Stimulated activated CD4-positive, alpha-beta T cell treated with anti-CD3 and anti-CD28 coated beads, Interleukin-2, amount 100 ng/mL, for 48 hours (primary cell): ENCODE measurements at regions not wholly inside any gene's neighbourhood (a gene's known extent, or its start where the extent isn't known, plus 50 kb on each side); places are given as distances from the start of the nearest gene placed in this dataset.

Experiments used
- DNase-seq, 2 donors: peaks; one replicate each; pipeline ENCODE4 v3.0.0-alpha.2; 2020

DNA sequence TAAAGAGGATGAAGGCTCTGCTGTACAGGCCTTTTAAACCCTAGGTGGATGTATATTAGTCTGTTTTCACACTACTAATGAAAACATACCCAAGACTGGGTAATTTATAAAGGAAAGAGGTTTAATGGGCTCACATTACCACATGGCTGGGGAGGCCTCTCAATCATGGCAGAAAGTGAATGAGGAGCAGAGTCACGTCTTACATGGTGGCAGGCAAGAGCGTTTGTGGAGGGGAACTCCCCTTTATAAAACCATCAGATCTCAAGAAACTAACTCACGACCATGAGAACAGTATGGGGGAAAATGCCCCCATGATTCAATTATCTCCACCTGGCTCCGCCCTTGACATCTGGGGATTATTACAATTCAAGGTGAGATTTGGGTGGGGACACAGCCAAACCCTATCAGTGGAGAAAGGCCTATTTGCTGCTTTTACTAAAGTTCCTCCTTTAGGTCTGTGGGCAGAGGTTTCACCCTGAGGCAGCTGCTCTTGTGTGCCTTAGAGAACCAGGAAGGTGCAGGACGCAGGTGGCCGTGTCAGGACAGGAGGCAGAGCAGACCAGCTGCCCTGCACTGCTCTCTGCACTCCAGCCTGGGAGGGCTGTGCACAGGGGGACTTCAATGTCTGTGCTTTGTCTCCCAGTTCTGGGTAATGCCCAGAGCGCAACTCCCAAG, 178.8 kb upstream of the HDAC4 start:
- no peak for DNase-seq

DNA sequence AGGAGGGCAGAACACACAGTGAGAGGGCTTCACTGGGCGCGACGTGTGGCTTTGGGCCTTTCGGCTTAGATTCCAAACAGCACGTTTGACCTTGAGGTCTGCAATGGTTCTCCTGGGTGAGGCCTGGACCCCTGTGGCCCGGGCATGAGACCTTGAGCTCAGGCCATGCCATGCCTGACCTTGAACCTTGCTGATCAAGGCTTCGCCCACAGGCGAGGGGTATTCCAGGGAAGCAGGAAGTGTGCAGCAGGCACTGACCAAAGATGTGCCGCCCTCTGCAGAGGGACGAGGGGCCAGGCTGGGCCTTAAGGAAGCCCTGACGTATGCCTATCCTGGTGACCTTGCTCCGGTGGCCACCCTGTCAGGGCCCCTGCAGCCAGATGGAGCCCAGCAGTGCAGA, 178.3 kb upstream of the HDAC4 start:
- DNase-seq = no peak

DNA sequence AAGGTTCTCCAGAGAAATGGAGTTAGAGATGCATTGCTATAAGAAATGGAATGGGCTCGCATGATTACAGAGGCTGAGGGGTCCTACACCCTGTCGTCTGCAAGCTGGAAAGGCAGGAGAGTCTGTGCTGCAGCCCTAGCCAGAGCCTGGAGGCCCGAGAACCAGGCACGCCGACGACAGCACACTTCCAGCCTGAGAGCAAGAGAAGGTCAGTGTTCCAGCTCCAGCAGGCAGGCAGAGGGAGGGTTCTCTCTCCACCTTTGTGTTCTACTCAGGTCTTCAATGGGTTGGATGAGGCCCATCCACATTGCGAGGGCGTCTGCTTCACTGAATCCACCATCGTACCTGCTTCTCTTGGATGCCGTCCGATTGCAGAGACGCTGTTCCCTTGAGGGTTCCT, 177.6 kb upstream of the HDAC4 start:
- no peak for DNase-seq

DNA sequence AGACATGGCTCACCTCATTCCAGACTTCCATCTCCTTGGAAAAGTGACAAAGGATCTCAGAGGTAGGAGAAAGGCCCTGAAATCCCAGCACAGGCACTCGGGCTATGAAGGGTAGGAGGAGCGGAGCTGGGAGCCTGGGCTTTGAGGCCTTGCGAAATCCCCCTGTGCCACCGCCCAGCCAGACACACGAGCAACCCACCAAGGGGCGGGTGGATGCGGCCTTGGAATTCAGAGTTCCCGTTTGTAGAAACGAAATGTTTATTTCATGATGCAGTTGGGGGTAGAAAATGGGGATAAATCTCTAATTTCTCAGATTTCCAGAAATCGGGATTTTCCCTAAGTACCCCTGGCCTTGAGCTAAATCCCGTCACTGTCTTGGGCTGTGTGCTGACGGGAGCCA, 177.1 kb upstream of the HDAC4 start:
- DNase-seq = no peak

DNA sequence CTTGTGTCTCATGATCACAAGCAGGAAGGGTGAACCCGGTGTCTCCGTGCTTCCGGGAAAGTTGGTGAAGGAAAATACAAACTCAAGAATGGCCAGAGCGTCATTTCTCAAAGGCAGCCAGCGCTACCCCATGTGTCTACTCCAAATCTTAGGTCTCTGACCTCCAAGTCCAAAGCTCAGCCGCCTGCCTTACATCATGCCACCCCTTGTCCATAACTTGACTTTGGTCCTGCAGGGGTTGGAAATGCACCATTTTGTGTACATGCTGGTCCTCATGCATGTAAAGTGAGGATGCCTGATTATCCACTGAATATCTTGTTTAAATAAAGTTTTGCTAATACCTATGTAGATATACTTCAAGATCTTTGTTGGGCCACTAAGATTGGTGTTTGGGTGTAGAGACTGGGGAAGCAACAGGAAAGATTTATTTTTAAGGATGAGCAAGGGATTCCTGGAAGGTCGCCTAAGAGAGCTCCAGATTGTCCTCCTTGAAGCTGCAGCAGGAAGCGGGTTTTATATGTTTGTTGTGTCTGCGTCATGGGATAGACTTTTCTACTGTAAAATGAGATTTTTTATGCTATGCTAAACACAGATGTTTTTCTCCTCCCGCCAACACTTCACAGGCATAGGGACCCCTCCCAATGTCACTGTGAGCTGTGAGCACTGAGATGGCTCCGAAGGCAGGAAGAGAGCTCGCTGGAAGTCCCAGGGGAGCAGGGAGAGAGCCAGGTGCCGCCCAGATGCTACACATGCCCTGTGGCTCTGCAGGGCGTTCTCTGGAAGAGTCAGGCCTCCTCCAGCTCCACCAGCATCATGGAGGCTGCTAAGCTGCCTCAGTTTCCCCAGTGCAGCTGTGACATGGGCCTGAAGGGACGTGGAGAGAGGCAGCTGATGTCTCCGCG, 176.2 kb upstream of the HDAC4 start:
- DNase-seq = no peak

DNA sequence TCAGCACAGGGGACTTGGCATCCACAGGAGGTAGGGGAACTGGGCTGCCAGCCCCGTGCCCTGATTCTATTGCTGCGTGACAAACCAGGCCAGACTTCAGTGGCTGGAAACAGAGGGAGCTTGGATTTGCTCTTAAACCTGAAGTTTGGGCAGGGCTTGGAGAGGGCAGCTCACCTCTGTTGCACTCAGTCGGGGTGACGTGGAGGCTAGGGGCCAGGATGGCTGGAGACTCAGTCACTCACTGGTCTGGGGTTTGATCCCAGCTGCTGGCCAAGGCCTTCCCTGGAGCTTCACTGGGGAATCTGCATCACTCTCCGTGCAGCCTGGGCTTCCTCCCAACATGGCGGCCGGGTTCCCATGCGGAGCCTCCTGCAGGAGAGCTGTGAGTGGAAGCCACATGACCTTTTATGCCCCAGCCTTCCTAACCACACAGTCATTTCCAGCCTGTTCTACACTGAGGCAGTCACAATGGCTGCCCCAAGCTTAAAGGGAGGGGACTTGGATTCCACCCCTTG, 175.2 kb upstream of the HDAC4 start:
- no peak for DNase-seq

DNA sequence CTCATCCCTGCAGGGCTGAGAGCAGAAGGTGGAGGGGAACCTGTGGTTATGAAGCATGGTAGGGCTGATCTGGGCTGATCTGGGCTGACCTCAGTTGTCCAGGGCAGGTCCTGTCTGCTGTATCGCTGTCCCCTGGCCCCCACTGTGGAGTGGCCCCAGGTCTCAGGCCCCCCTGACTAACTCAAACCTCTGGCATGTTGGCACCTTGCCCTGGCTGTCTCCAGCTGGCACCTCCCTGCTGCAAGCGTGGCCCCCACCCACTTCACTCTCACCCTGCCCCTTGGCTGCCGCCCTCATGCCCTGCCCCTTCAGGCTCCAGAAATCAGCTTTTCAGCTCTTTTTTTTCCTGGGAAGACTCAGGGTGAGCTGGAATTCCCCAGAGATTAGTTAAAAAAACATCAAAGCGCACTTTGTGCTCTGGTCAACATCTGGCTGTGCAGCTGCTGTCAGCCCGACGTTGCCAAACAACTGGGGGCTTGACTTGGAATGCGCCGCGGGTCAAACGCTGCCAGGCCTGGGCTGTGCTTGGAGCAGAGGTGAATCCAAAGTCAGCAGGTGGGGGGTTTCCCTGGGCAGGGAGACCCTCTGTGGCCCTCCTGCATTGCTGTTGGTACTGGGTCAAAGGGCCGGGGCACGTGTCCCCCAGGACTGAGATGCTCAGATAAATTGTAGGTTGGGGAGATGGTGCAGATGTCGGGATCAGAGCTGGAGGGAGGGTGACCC, 173.8 kb upstream of the HDAC4 start:
- DNase-seq = no peak

DNA sequence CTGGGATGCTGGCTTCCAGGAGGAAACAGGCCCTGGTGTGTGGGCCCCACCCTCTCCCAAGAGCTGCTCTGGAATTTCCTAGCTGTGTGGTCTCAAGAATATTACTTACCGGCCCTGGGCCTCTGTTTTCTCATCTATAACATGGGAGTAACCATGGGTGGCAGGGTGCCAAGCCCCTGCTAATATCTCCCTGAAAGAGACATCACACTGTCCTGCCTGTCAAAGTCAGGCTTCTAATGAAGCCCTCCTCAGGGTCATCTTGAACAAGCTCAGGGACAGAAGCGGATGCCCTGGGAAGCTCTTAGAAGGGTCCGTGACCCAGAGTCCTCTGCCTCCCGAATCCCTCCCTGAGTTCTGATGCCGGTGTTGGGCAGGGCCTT, 173.2 kb upstream of the HDAC4 start:
- no peak for DNase-seq

DNA sequence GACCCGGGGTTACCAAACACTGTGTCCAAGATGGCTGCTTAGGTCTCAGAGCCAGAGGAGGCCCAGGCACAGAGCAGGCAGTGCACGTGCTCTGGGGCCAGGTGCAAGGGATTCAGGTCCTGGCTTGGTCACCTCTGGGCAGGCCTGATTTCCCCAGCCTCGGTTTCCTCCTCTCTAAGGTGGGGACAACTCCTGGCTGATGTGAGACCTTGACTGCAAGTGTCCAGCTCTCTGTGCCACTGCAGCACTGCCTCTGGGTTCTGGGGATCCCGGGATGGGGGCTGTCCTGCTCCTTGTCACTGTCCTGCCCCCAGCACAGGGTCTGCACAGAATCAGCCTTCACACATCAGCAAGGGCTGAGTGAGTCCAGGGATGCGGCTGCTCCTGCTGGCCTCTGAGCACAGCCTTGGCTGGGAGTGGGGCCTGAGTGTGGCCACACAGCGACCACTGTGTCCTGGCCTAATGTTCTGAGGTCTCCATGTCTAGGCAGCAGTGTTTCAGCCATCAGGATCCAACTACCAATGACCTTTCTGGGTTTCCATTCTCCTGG, 170.2 kb upstream of the HDAC4 start:
- no peak for DNase-seq

DNA sequence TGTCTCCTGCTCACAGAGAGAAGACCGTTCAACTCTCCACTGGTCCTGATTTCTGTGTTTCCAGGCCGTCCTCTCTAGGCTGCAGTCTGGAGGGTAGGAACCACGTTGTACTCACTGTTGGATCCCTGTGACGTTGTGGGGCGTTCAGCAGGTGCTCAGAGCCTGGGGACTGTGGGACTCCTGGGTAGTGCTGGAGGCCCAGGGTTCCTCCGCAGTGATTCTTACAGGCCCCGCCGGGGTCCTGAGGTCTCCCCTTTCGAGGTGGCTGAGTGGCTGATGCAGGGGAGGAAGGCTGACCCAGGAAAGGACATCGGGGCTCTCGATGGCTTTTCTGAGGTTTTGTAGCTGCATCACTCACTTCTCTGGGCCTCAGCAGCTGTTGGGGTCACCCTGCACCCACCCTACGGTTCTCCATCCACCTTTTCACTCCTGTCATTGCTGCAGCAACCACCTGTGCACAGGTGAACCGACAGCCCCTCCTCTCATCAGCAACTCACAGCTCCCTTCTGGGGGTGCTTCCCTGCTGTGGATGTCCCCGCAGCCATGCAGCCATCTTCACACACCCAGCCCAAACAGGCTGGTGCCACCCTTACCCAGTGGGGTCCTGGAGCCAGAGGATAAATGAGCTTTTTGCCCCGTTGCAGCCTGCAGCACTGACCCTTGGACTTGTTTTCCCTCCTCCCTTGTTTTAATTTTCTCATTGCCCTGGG, 169.6 kb upstream of the HDAC4 start:
- DNase-seq = no peak

DNA sequence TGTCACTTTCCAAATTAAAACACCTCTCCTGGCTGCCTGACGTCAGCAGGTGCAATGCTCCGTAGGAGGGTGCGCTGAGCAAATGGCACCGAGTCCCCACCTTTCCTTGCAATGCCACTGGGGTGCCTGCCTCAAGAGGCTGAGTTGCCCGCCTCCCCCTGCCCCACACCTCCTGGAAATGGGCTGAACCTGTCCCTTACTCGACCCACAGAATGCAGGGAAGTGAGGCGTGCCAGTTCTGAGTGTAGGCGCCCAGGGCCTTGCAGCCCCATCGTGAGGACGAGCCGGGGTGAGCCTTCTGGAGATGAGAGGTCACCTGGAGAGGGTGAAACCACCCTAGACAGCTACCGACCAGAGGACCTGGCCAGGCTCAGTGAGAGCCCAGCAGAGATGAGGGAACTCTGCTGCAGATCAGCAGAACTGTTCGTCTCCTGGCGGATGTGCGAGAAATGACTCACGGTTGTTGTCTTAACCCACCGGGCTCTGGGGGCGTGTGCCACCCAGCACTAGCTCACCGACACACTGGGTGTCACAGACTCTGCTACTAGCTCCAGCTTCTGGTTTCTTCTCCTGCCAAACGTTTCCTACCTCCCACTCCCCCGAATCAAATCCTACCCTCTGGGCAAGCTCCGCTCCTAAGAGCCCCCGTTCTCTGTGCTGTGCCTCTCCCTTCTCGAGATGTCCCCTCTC, 168.7 kb upstream of the HDAC4 start:
- no peak for DNase-seq

DNA sequence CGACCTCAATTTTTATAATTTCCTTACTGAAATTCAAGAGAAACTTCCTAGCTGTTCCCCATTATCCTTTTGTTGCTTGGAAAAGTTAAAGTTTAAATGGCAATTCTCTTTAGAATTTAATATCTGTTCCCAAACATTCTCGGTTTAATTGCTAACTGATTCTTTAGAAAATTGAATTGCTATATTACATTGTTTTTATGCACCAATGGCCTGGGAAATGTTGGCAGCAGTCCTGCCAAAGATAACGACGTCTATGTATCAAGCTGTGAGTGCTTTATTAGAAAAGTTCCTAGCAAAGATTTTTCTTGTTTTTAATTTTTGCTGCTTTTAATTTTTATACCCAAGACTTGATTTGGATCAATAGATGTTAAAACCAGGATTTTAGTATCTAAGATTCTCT, 167.8 kb upstream of the HDAC4 start:
- no peak for DNase-seq

DNA sequence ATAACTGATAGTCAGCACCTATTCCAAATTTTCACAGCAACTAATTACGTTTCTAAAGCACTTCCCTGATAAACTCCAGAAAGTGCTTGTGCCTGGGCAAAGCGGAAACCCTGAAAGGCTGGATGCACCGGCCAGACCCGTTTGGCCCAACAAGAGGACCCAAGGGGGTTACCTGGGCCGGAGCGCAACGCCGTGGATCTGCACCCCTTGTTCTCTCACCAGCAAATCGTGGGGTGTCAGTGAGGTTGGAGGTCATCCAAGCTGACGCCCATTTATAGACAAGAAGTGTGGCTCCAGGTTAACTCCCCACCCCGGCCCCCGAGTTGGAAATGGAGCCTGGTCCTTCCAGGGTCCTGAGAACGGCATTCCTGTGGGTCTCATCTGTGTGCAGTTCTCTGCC, 167.0 kb upstream of the HDAC4 start:
- DNase-seq = no peak

DNA sequence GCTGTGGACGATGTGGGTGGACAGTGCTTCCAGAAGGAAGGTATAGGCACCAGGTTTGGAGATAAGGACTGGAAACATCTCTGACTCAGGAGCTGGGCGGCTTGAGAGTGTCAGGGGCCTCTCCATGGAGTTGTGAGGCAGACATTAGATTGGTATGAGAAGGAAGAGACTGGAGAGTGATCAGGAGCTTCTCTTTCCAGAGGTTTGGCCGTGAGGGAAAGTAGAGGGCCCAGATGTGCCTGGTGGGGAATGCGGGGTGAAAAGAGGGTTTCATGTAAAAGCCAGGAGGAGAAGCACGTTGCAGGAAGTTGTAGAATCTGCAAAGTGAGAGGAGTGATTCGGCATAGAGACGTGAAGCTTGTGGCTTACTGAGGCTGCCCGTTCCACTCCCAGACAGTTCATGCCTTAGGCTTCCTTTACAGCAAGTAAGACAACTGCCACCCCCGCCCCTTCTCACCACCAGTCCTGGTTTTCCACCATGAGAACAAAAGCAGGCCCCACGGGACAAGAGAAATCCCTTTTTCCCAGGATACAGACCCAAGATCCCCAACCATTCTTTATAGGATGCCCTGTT, 166.3 kb upstream of the HDAC4 start:
- DNase-seq = no peak

DNA sequence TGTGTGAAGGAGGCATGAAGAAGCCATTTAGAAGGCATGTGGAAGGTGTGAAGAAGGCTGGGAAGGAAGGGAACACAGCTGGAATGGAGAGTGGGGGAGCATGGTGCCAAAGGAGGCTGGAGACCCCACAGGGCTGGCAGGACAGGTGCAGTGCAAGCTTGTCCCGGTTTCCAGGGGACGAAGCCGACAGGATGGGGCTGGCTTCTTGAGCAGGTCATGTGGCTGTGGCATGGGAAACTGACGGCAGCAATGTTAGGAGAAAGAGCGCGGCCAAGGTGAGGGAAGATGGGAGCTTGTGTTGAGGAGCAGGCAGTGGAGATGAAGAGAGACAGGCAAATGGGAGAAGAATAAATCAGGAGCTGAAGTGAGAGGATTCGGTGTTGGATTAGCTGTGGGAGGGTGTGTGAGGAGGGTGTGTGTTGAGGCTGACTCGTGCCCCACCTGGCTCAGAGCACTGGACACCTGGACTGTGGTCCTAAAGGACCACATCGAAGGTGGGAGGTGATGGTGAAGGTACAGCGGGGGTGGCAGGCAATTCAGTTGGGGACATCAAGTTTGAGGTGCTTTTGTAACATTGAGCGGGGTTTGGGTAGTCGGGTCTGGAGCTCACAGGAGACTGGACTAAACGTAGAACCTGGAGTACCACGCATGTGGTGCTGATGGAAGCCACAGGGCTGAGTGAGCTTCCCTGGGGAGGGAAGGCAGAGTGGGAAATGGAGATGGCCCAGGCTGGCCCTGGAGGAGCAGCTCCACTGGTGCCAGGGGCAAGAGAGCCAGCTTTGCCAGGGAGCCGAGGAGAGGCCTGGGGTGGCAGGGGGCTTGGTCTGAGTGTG, 165.6 kb upstream of the HDAC4 start:
- DNase-seq = no peak

DNA sequence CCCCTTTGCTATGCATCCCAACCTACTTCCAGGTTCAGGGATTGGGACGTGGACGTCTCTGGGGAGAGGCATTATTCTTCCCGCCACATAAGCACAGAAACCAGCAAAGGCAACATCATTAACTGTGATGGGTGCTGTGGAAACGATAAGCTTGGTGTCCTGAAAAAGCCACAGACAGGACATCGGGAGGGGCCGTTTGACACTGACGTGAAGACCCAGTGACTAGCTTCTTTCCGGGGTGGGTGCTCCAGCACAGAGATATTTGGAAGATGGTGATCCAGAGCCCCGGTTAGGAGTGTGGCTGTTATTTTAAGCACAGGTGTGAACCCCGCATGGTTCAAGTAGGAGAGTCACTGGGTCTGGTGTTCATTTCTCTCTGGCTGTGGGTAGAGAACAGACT, 163.8 kb upstream of the HDAC4 start:
- DNase-seq = no peak

DNA sequence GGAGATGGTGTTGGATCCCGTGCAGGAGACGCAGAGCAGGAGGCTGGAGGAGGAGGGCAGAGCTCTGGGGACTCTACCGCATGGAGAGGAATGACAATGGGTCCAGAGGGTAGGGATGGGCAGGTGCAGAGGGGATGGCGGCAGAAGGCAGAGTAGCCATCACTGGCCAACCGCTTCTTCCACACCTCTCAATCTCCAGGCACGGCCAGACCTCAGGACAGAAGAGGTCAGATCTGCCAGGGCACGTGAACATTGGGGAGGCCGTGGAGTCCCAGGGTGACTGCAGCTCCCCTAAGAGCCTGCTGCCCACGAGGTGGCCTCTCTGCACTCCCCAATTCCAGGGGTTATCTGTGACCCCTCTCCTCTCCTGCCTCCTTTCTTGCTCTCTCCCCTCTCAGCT, 162.7 kb upstream of the HDAC4 start:
- DNase-seq = no peak

DNA sequence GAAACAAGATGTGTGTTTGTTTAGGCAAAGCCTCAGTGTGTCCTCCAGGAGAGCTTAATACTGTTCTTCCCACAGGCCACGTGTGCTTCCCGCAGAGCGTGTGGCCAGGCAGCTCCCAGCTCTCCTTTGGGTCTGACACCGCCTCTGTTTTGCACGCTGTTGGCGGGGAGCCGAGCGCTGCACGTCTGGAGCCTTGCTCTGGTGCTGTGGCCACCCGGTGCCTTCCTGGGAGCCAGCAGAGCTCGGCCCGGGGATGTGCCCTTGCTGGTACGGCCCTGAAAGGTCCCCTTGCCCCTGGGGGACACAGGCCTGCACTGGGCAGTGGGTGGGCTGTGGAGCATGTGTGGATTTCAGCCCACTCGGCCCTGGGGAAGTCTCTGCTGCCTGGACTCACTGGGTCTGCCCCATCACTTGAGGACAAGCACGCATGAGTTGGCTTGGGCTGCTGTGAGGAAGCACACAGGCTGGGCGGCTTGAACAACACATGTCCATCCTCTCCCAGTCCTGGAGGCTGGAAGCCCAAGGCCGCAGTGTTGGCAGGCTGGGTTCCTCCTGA, 160.7 kb upstream of the HDAC4 start:
- DNase-seq = no peak

DNA sequence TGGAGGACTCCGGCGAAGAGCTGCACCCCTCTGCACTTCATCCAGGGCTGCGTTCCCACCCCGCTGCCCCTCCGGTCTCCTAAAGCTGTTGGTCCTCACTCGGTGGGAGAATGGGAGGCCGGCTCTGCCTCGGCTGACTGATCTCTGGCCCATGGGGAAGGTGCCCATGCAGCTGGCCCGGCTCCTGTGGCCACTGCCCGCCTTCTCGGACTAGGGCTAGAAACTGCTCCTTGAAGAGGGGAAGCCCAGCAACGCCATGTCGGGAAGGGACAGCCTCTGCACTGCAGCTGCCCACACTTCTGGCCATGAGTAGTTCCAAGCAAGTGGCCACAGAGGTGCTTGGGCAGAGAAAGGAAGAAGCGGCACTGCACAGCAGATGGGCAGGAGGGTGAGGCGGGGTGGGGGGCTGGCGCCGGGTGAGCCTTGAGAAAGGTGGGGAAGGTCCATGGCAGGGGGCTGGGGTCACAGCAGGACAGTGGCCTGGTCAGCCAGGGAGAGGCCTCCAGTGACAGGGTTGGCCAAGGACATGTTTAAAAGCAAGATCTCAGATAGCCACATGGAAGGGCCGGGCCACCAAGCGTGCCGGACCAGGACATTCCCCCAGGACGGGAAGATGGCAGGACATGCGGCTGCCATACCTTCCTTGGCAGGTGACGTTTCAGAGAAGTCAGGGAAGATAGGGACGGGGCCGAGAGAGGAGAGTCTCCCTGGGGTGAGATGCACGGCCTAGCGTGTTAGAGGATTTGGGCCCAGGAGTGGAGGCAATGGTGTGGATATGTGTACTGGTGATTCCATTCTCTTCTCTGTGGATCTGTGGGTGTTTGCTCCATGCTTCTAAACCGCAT, 158.8 kb upstream of the HDAC4 start:
- no peak for DNase-seq
